ENCODE measurements at regions not wholly inside any gene's neighbourhood (a gene's known extent, or its start where the extent isn't known, plus 50 kb on each side); places are given as distances from the start of the nearest gene placed in this dataset.

DNA sequence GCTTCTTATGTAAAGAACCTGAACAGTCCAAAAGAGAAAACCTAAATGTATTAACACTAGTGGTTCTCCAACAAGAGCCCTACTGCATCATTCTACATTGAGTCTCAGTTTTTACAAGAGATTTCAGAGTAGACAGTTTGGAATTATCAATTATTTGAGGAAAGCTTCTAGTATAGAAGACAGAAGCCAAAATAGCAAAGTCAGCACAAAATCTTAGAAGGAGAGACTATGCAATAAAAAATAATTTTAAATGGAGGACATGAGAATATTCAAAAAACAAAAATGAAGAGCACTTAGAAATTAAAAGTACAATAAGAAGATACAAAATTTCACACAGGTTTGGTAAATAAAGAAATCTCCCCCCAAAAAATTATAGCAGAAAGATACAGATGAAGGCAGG is 406.3 kb upstream of the USP15 start:
- peaks cover 4% of the 10 kb centered on the region for H3K27me3 Mint-ChIP-seq
- H3K36me3 Mint-ChIP-seq, result no peaks in the 10 kb centered on the region
- no peak overlapping the region for H3K27ac Mint-ChIP-seq
- H3K4me1 Mint-ChIP-seq, result no peaks in the 10 kb centered on the region
- DNase-seq, result no peak
- CTCF ChIA-PET, result no interaction called here
- H3K9me3 Mint-ChIP-seq, result peaks cover 3% of the 10 kb centered on the region
- no peak overlapping the region for H3K4me3 Mint-ChIP-seq

DNA sequence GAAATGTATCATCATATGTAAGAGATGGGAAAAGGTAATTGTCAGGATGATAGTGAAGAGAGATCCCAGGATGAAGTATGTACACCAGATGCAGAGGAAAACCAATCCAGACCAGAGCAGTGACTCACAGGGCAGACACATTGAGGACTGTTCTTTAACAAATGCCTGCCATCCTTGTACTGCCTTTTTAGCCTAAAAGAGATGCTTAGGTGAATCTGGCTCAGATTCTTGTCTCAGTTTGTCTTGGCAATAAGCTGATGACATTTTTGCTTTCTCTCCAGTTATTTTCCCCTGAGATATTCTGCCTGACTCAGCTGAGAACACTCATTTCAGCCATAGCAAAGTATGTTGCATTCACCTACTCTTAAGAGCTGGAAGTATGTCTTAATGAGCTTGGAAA is 405.3 kb upstream of the USP15 start:
- no peak for DNase-seq
- H3K4me3 Mint-ChIP-seq, result no peak overlapping the region

DNA sequence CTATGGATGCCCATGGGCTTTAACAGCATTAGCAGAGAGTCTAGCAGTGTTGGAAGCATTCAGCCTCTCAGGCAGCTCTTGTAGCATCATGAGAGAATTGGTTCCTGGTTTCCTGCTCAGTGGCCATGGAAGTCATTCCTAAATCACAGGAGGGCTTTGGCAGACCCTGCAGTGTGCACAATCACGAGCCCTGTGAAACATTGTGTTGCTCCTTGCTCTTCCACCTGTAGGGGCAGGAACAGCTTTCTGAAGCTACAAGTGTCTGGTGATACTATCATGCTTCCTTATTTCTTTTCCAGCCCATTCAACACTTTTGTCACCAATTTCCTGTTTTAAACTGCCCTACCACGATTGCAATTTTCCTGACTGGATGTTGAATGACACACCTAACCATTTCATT is 402.2 kb upstream of the USP15 start:
- CTCF ChIA-PET, result no interaction called here
- H3K27ac Mint-ChIP-seq, result no peak overlapping the region
- H3K36me3 Mint-ChIP-seq, result no peaks in the 10 kb centered on the region
- H3K4me1 Mint-ChIP-seq, result no peaks in the 10 kb centered on the region
- H3K9me3 Mint-ChIP-seq, result peaks cover 3% of the 10 kb centered on the region
- DNase-seq, result no peak
- H3K4me3 Mint-ChIP-seq, result no peak overlapping the region
- H3K27me3 Mint-ChIP-seq, result peaks cover 4% of the 10 kb centered on the region

More for the DNA sequence above, 405.3 kb upstream of the USP15 start:
- no peak overlapping the region for H3K27ac Mint-ChIP-seq
- CTCF ChIA-PET, result no interaction called here
- peaks cover 4% of the 10 kb centered on the region for H3K27me3 Mint-ChIP-seq
- H3K4me1 Mint-ChIP-seq, result no peaks in the 10 kb centered on the region
- H3K9me3 Mint-ChIP-seq, result peaks cover 3% of the 10 kb centered on the region
- H3K36me3 Mint-ChIP-seq, result no peaks in the 10 kb centered on the region

DNA sequence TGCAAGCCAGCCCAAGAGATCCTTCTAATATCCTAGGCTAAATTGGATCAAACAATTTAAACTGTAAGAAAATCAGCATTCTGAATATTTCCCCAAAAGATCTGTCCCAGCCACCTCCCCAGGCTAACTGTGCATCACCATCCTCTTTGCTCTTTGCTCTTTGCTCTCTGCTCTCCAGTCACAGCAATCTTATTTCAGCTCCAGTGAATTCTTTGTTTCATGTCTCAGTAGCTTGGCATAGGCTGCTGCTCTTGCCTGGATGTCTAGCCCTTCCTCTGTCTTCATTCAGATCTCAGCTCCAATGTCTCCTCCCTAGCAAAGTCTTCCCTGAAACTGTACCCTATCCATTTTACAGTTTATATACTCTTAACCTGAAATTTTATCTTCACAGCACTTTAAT is 399.8 kb upstream of the USP15 start:
- peaks cover 9% of the 10 kb centered on the region for H3K27me3 Mint-ChIP-seq
- DNase-seq, result no peak

DNA sequence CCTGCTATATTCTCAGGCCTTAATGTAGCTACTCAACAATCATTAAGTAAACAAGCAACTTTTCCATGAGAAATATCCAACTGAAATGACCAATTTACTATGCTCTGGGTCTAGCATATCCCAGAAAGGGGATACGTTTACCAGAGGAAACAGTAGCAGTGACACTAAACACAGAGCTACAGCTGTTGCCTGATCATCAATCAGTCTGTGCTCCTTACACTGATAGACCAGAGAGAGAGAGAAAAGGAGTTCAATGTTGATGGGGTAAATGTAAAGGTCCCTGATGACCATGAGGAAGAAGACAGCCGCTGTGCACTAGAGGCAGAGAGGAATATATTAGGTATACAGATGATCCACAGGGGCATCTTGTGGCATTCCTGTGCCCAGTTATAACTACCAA is 397.2 kb upstream of the USP15 start:
- Mint-ChIP-seq H3K36me3 (no peaks in the 10 kb centered on the region), H3K27me3 (peaks cover 5% of the 10 kb centered on the region), H3K4me3 (no peak overlapping the region), H3K4me1 (no peaks in the 10 kb centered on the region), H3K9me3 (no peaks in the 10 kb centered on the region), H3K27ac (no peak overlapping the region)
- CTCF ChIA-PET, result no interaction called here
- no peak for DNase-seq

More for the DNA sequence above, 399.8 kb upstream of the USP15 start:
- CTCF ChIA-PET, result no interaction called here
- H3K36me3 Mint-ChIP-seq, result no peaks in the 10 kb centered on the region
- no peak overlapping the region for H3K27ac Mint-ChIP-seq
- no peak overlapping the region for H3K4me3 Mint-ChIP-seq
- no peaks in the 10 kb centered on the region for H3K9me3 Mint-ChIP-seq
- no peaks in the 10 kb centered on the region for H3K4me1 Mint-ChIP-seq

DNA sequence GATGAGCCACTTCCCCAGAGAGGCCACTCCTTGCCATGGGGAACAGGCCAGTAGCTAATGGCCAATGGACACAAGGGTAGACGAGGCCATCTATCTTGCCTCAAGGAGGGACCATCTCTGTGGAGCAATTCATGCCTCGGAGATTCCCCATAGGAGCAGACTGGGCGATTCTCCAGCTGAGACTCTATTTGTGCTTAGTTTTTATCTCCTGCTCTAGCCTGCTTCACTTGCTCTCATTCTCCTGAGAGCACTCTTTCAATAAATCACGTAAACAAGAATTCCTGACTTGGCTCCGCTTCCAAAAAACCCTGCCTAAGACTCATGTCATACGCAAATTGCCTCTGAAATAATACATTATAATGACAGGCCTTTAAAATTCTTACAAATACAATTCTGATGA is 396.4 kb upstream of the USP15 start:
- no peak for DNase-seq
- H3K4me1 Mint-ChIP-seq, result no peaks in the 10 kb centered on the region
- H3K27ac Mint-ChIP-seq, result no peak overlapping the region
- H3K36me3 Mint-ChIP-seq, result no peaks in the 10 kb centered on the region
- no peaks in the 10 kb centered on the region for H3K9me3 Mint-ChIP-seq
- H3K4me3 Mint-ChIP-seq, result no peak overlapping the region
- CTCF ChIA-PET, result no interaction called here
- peaks cover 5% of the 10 kb centered on the region for H3K27me3 Mint-ChIP-seq

DNA sequence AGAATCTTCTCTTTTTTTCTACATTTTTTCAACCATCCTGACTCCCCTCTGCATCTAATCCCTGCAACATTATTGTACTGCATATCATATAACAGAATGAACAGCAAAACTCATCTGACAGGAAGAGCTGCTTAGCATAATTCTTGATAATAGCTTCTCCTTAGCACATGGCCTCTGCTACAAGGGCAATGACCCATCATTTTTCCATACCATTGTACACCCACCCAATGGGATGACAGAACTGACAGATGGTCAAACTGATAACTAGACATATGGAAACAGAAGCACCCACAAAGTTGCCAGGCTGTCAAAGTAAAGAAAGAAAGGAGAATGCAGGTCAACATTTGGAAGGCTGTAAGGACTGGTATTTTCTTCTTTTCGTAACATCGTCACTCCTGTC is 390.4 kb upstream of the USP15 start:
- Mint-ChIP-seq H3K27me3 (no peaks in the 10 kb centered on the region), H3K9me3 (no peaks in the 10 kb centered on the region), H3K27ac (no peak overlapping the region), H3K4me1 (no peaks in the 10 kb centered on the region), H3K36me3 (no peaks in the 10 kb centered on the region), H3K4me3 (no peak overlapping the region)
- CTCF ChIA-PET, result no interaction called here
- DNase-seq, result no peak

DNA sequence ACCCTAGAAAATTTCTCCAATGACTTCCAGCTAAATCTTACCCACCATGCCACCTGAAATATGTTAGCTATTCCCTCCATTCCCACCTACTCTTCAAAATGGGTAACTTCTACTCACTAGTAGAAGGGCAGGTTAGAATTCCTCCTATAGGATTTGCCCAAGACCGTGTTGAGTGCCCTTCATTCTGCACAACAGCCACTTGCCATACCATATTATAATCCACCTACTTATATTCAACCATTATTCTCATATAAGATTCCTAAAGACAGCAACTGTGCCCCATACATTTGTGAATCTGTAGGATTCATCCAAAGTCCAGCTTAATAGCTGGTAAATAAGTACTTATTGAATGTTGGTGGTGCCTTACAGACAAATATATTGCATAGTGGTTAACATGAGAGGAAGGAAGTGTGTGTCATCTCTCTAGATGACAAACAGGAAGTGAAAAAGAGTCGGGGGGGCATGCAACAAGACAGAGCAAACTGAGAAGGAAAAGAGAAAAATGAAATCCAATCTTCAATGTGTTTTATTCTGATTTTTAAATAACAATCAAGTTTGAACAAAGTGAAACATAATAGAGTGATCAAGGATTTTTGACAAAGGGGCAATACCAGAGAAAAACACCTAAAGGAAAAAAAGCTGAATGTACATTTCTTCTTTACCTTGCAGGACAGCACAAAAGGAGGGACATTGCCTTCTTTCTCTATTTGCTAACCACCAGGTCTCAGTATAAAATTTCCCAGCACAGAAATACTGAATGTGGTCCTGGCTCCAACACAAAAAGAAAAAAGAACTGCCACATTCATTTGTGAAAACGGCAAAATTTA is 389.3 kb upstream of the USP15 start:
- peak; percentile 33 for DNase-seq
- H3K36me3 Mint-ChIP-seq, result no peaks in the 10 kb centered on the region

DNA sequence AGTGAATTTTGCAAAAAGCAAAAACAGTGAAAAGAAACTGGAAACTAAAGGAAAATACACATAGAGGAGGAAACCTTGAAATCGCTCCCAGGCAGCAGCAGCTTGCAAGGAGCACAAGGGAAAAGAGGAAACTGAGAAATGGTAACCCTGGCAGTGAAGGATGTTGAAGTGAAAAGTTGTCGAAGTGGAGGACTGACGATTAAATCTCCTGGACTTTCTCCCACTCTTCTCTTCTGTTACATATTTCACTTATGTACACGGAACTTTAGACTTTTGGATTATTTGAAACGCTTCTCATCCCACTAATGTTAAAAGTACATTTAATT is 388.8 kb upstream of the USP15 start:
- Mint-ChIP-seq H3K4me1 (no peaks in the 10 kb centered on the region), H3K36me3 (no peaks in the 10 kb centered on the region), H3K27me3 (no peaks in the 10 kb centered on the region), H3K9me3 (no peaks in the 10 kb centered on the region), H3K4me3 (no peak overlapping the region), H3K27ac (no peak overlapping the region)
- CTCF ChIA-PET, result interaction anchor here (1.2 kb wide), 1 partner anchor 136 kb away, joined by 3 read pairs; no protein-coding TSS in a partner anchor
- no peak for DNase-seq

More for the DNA sequence above, 389.3 kb upstream of the USP15 start:
- H3K4me3 Mint-ChIP-seq, result no peak overlapping the region
- no peak overlapping the region for H3K27ac Mint-ChIP-seq
- no peaks in the 10 kb centered on the region for H3K27me3 Mint-ChIP-seq
- H3K4me1 Mint-ChIP-seq, result no peaks in the 10 kb centered on the region
- CTCF ChIA-PET, result interaction anchor here (1.2 kb wide), 1 partner anchor 137 kb away, joined by 3 read pairs; no protein-coding TSS in a partner anchor
- H3K9me3 Mint-ChIP-seq, result no peaks in the 10 kb centered on the region

DNA sequence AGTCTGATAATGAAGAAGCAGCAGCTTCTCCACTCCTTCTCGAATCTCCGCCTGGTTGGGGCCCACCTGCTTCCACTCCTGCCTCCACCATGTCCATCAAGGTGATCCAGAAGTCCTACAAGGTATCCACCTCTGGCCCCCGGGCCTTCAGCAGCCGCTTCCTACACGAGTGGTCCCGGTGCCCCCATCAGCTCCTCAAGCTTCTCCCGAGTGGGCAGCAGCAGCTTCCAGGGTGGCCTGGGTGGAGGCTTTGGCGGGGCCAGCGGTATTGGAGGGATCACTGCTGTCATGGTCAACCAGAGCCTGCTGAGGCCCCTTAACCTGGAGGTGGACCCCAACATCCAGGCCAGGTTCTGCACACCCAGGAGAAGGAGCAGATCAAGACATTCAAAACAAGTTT is 381.0 kb upstream of the USP15 start:
- no peak for DNase-seq
- CTCF ChIA-PET, result no interaction called here
- Mint-ChIP-seq H3K36me3 (no peaks in the 10 kb centered on the region), H3K4me3 (no peak overlapping the region), H3K27ac (no peak overlapping the region), H3K27me3 (no peaks in the 10 kb centered on the region), H3K4me1 (no peaks in the 10 kb centered on the region), H3K9me3 (no peaks in the 10 kb centered on the region)

DNA sequence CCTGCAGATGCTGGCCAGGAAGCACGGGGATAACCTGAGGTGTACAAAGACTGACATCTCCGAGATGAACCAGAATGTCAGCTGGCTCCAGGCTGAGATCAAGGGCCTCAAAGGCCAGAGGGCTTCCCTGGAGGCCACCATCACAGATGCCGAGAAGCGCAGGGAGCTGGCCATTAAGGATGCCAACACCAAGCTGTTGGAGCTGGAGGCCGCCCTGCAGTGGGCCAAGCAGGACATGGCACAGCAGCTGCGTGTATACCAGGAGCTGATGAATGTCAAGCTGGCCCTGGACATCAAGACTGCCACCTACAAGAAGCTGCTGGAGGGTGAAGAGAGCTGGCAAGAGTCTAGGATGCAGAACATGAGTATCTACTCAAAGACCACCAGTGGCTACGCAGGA is 380.0 kb upstream of the USP15 start:
- no peaks in the 10 kb centered on the region for H3K4me1 Mint-ChIP-seq
- CTCF ChIA-PET, result interaction anchor here (0.9 kb wide), 1 partner anchor 11 kb away, joined by 3 read pairs; no protein-coding TSS in a partner anchor

DNA sequence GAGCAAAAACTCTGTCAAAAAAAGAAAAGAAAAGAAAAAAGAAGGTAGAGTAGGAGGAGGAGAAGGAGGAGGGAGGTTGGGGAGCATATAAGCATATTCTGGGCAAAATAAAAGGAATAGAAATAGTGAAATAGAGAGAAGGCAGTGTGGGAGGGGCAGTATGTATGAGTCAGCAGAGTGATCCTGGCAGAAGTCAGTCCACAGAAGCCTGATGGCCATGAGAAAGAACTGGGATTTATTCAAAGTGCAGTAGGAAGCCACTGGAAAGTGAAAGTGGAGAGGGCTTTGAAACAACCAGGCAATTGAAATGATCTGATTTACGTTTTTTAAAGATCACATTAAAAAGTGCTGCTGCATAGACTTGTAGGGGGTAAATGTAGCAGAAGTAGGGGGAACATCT is 368.6 kb upstream of the USP15 start:
- Mint-ChIP-seq H3K9me3 (no peaks in the 10 kb centered on the region), H3K4me3 (no peak overlapping the region), H3K36me3 (no peaks in the 10 kb centered on the region), H3K4me1 (no peaks in the 10 kb centered on the region), H3K27me3 (no peaks in the 10 kb centered on the region), H3K27ac (no peak overlapping the region)
- CTCF ChIA-PET, result no interaction called here
- no peak for DNase-seq

More for the DNA sequence above, 380.0 kb upstream of the USP15 start:
- DNase-seq, result no peak
- no peak overlapping the region for H3K4me3 Mint-ChIP-seq
- H3K27ac Mint-ChIP-seq, result no peak overlapping the region
- no peaks in the 10 kb centered on the region for H3K36me3 Mint-ChIP-seq
- H3K9me3 Mint-ChIP-seq, result no peaks in the 10 kb centered on the region
- no peaks in the 10 kb centered on the region for H3K27me3 Mint-ChIP-seq

DNA sequence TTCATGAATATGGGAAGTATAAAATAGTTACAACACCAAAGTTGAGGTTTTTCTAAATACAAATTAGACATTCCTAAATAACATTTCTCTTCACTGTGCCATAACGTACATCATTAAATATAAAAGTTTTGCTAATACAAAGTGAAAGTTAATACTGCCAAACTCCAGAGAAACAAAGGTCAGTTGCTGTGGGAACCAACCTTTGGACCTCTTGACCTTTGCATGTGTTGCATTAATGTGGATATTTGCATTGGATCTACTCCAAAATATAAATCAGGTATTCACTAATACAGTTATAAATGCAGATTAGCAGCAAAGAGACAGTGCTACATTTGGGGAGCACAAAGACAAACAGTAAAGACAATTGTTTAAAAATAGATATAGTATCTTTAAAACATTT is 366.0 kb upstream of the USP15 start:
- no peak overlapping the region for H3K4me3 Mint-ChIP-seq
- no peak for DNase-seq
- no peak overlapping the region for H3K27ac Mint-ChIP-seq
- CTCF ChIA-PET, result no interaction called here
- no peaks in the 10 kb centered on the region for H3K4me1 Mint-ChIP-seq
- peaks cover 8% of the 10 kb centered on the region for H3K9me3 Mint-ChIP-seq
- H3K27me3 Mint-ChIP-seq, result no peaks in the 10 kb centered on the region
- no peaks in the 10 kb centered on the region for H3K36me3 Mint-ChIP-seq

DNA sequence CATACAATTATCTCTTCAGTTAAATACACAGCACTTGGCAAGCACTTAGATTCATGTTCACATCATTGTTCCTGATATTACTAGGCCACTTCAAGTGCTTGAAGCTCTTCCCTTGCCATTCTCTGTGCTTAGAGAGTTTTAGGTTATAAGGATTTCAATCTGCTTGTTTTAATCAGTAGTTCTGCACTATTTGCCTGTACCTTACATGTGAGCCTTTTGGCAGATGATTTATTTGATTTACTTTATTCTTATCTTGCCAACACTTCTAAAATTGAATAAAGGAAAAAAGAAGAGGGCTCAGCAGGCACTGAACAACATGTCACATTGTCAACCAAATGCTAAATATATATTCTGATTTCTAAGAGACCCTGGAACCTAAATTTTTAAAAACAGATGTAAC is 363.8 kb upstream of the USP15 start:
- CTCF ChIA-PET, result no interaction called here
- H3K36me3 Mint-ChIP-seq, result no peaks in the 10 kb centered on the region
- no peak overlapping the region for H3K27ac Mint-ChIP-seq
- H3K4me1 Mint-ChIP-seq, result no peaks in the 10 kb centered on the region
- H3K4me3 Mint-ChIP-seq, result no peak overlapping the region
- no peaks in the 10 kb centered on the region for H3K27me3 Mint-ChIP-seq
- DNase-seq, result no peak
- peaks cover 9% of the 10 kb centered on the region for H3K9me3 Mint-ChIP-seq

DNA sequence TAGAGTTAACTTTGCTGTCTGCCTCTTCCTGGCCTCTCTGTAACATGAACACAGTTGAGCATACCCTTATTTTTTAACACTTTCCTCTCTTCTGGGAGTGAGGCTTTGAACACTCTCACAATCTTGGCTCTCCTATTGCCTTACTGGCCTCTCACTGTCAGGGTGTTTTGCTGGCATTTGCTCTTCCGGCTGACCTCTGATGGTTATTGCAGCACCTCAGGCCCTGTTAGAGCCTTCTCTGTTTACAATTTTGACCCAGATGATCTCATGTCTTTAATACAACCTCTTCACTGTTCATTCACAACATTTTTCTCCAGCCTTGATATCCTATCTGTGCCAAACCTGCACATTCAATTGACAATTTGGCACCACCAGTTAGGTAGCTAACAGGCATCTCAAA is 357.8 kb upstream of the USP15 start:
- no peak overlapping the region for H3K4me3 Mint-ChIP-seq
- no peak overlapping the region for H3K27ac Mint-ChIP-seq
- no peaks in the 10 kb centered on the region for H3K36me3 Mint-ChIP-seq
- H3K9me3 Mint-ChIP-seq, result peaks cover 9% of the 10 kb centered on the region
- no peaks in the 10 kb centered on the region for H3K4me1 Mint-ChIP-seq
- CTCF ChIA-PET, result no interaction called here
- no peaks in the 10 kb centered on the region for H3K27me3 Mint-ChIP-seq
- DNase-seq, result no peak
